HG03575 (cell line): ENCODE measurements at regions not wholly inside any gene's neighbourhood (a gene's known extent, or its start where the extent isn't known, plus 50 kb on each side); places are given as distances from the start of the nearest gene placed in this dataset.

Experiments used
- ATAC-seq: cut with Tn5 transposase; IDR thresholded peaks from one replicate; pipeline ENCODE4 v1.9.1; 2021; ENCODE audit not compliant: unreplicated experiment, insufficient number of reproducible peaks, low FRiP score; ENCODE audit errors: extremely low read depth

GRCh38 chr14:22479776-22480464, 109.1 kb downstream of the DAD1 start:
- no peak for ATAC-seq

- ATAC-seq: no peak
Measured at GRCh38 chr14:22479132-22479531, 109.9 kb downstream of the DAD1 start.

GRCh38 chr14:22478670-22479069, 110.4 kb downstream of the DAD1 start:
- ATAC-seq: no peak

DNA sequence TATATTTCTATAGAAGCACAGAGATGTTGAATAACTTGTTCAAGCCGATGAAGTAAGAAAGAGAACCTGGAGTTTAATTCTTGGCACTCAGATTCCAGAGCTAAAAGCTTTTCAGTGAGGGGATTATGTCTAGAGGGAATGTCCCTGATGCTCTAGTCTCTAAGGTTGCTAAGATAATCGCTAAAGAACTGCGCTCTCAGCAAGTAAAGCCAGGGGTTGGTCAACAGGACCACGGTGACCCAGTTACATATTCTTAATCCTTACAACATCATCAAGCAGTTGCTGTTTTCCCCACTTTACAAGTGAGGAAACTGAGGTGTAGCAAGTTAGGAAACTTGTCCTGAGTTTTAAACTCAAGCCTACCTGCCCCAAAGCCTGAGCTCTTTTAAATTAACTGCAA, 110.8 kb downstream of the DAD1 start:
- no peak for ATAC-seq

GRCh38 chr14:22477569-22478194, 111.3 kb downstream of the DAD1 start:
- no peak for ATAC-seq

GRCh38 chr14:22476887-22477286, 112.1 kb downstream of the DAD1 start:
- no peak for ATAC-seq

DNA sequence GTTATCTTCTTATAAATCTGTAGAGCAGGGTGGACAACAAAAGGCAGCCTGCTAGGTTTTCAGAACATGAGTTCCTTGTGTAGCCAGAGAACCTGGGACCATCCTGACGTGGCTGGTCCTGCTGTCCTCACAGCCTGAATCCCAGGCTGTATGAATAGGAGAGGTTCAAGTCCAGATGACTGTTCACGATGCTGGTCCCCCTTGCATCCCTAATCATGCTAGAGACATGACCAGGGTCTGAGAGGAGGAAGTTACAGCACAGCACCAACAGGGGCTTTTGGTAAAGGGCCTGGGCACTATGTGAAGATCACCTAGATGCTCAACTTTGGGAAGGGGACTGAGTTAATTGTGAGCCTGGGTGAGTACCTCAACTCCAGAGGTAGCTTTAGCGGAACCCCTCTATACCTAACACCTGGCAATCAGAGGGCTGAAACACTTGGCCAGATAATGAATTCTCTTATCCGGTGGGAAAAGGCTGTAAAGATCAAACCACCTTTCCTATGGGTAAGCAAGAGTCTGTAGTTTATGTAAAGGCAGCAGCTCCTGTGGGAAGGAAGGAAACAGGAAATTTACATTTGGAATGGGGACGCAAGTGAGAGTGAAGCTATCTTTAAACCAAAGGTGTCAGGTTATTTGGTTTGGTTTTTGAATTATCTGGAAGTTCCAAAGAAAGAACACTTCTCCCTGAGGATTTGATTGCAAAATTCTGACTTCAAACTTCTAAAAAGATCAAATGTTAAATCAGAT, 112.8 kb downstream of the DAD1 start:
- no peak for ATAC-seq

DNA sequence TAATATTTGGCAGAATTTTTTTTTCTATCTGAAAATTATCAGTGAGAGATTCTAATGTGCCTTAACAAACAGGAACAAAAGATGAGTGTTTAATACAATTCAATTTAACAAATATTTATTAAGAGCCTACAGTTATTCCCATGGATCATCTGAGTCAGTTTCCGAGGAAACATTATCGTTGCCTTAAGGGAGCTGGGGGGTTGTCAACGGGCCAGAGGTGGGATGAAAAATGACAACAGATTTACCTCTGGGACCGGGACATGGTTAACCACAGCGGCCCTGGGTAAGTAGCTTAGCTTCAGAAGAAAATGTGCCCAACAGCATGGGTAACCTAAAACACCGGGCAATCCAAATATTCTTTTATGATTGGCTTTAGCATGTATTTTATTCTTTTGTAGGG, 113.6 kb downstream of the DAD1 start:
- no peak for ATAC-seq

DNA sequence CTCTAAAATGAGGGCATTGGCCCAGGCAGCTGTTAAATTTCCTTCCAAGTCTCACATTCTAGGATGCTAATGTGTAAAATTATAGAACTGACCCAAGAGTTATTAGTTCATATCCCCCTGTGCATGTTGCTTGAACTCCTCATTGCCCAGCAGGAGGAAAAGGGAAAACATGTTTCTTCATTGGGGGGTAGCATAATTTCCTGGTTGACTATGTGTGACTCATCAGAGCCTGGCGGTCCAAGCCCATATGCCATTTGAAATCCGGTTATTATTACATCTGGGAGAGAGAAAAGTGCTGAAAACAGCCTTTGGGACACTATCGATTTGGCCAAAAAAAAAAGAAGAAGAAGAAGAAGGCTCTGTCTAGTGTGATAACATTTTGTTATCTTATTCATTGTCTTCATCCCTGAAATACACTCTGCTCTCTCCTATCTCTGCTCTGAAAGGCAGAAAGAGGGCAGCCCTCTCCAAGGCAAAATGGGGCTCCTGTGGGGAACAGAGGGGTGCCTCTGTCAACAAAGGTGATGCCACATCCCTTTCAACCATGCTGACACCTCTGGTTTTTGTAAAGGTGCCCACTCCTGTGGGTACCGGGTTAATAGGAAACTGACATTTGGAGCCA, 114.2 kb downstream of the DAD1 start:
- ATAC-seq: no peak

- ATAC-seq: no peak
Measured at GRCh38 chr14:22472935-22473854, 115.8 kb downstream of the DAD1 start.

- no peak for ATAC-seq
Measured at GRCh38 chr14:22472466-22472865, 116.6 kb downstream of the DAD1 start.

DNA sequence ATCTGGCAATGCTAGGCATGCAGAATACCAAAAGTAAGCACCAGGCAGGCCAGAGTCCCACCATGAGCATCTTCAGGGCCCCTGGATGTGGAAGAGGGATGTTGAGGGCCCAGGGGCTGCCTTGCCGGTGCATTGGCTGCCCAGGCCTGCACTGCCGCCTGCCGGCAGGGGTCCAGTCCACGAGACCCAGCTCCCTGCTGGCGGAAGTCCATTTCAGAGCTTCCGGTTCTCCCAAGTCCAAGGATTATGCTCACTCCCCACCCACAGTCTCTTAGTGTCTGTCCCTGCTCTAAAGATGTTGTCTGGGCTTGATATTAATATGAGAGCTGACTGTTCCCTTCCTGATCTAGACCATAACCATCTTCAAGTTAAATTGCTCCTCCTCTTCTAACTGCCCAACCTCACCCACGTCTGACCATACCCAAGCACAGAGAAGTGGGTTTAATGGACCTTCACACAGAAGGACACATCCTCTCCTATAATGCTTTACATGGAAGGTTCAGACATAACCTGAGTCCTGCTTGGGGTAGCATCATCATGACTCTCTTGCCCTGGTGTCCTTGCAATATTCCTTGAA, 117.4 kb downstream of the DAD1 start:
- no peak for ATAC-seq

DNA sequence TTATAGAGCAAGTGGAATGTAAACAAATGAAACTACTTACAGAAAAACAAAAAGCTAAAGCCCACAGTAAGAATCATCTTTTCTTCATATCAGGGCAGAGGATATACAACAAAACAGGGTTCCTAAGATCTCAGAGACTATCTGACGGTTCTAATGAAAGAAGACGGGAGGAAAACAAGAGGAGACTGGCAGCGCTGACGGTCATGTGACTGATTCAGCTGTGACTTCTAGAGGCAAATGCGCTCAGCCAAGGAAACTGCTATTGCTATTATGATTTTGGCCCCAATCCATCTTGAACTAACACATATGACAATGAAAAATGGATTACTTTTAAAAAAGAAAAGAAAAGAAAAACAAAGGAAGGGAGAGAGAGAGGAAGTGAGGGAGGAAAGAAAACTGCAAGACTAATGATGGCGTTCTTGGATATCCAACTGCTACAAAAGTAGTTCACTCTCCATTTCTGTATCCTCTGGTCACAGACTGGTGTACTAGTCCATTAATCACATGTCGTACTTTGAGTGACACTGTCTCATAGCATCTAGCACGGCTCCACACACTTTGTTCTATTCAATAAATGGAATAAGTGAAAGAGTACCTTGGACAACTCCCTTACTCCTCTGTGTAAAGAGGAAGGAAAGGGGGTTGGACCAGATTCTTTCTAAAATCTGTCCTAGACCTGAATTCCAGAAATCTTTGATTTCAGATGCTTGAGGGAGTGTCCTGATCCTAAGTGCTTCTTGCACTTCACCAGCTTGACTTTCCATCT, 119.3 kb downstream of the DAD1 start:
- ATAC-seq: no peak

DNA sequence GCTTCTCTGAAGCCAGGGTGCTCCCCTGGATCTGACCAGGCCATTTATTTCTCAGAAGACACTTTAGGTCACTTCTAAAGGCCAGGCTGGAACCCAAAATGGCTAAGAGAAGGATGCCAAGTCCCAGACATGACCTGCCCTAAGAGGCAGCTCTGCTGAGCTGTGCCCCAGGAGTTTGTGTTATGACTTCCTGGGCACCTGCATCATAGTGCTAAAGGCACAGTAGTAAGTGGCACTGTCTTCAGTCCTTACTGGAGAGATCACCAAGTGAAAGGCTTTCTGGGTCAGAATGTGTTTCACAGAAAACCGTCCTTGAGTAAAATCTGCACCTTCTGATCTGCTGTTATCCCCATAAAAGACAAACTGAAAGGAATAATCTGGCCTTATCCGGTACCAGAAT, 120.2 kb downstream of the DAD1 start:
- no peak for ATAC-seq

DNA sequence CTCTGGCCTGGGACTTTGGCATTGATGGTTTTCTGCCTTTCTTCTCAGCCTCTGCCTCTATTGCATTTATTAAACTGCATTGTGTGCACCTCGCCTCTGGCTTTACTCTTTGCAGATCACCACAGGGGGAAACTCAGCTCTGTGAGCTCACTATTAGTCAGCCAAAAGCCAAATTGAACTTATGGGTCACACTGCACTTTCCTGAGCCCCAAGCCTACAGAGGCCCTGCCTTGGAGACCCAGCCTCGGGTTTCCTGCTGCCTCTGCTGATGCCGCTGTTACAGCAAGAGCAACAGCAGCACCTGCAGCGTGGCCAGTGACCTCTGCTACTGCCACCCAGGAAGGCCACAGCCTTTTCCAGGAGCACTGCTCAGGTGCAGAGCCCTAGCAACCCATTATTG, 122.5 kb downstream of the DAD1 start:
- no peak for ATAC-seq

DNA sequence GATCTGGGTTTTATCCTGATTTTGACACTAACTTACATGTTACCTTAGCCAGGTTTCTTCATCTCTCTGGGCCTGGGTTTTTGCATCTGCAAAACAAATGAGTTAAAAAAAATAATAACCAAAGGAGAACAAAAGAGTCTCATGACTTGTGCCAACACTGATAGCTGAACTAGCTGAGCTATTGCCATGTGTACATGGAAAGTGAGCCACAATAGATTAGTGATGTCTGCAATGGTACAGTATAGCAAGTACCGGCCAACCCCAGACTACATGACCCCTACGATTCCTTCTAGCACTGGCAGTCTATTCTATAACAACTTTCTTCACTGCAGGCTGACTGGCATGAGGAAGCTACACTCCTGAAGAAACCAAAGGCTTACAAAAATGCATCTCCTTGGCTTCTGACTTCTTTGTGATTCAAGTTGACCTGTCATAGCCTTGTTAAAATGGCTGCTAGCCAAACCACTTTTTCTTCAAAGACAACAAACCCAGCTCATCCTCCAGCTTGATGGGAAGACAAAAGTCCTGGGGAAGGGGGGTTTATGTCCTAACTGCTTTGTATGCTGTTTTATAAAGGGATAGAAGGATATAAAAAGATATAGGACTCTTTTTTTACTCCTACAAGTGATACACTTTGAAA, 123.7 kb downstream of the DAD1 start:
- ATAC-seq: no peak

GRCh38 chr14:22464422-22465142, 124.4 kb downstream of the DAD1 start:
- ATAC-seq: peak; percentile 35
